ENCODE measurements at regions not wholly inside any gene's neighbourhood (a gene's known extent, or its start where the extent isn't known, plus 50 kb on each side); places are given as distances from the start of the nearest gene placed in this dataset.

GRCh38 chr3:171956705-171957104, 82.7 kb upstream of the FNDC3B start:
- DNase-seq = no peak

GRCh38 chr3:171959532-171960089, 79.8 kb upstream of the FNDC3B start:
- DNase-seq = no peak

- no peak for DNase-seq
These were observed 79.2 kb upstream of the FNDC3B start for GRCh38 chr3:171960159-171960558.

- no peak for DNase-seq
These were observed 77.1 kb upstream of the FNDC3B start for GRCh38 chr3:171962137-171962720.

GRCh38 chr3:171963546-171963945, 75.8 kb upstream of the FNDC3B start:
- DNase-seq = no peak

GRCh38 chr3:171965067-171965712, 74.2 kb upstream of the FNDC3B start:
- DNase-seq = no peak

GRCh38 chr3:171966533-171967136, 72.7 kb upstream of the FNDC3B start:
- no peak for DNase-seq

- DNase-seq = peak in 1 of 2 donors; percentile 14
These were observed 72.1 kb upstream of the FNDC3B start for GRCh38 chr3:171967137-171967783.

- no peak for DNase-seq
These were observed 71.3 kb upstream of the FNDC3B start for GRCh38 chr3:171967932-171968678.

GRCh38 chr3:171970301-171970788, 69.0 kb upstream of the FNDC3B start:
- no peak for DNase-seq

- DNase-seq = no peak
These were observed 67.4 kb upstream of the FNDC3B start for GRCh38 chr3:171971919-171972514.

- no peak for DNase-seq
These were observed 66.5 kb upstream of the FNDC3B start for GRCh38 chr3:171972871-171973348.

GRCh38 chr3:171974986-171975837, 64.2 kb upstream of the FNDC3B start:
- no peak for DNase-seq

- no peak for DNase-seq
These were observed 62.9 kb upstream of the FNDC3B start for GRCh38 chr3:171976526-171976925.

GRCh38 chr3:171977441-171977840, 61.9 kb upstream of the FNDC3B start:
- DNase-seq = no peak

- DNase-seq = no peak
These were observed 61.5 kb upstream of the FNDC3B start for GRCh38 chr3:171977860-171978259.

- no peak for DNase-seq
These were observed 61.0 kb upstream of the FNDC3B start for GRCh38 chr3:171978390-171978789.

GRCh38 chr3:171979081-171979480, 60.3 kb upstream of the FNDC3B start:
- DNase-seq = no peak

- DNase-seq = peak; percentile 13 to 14
These were observed 58.7 kb upstream of the FNDC3B start for GRCh38 chr3:171980578-171981270.

GRCh38 chr3:171981271-171981605, 58.1 kb upstream of the FNDC3B start:
- DNase-seq = no peak

- DNase-seq = no peak
These were observed 56.5 kb upstream of the FNDC3B start for GRCh38 chr3:171982828-171983227.
